SK-N-SH (cell line): ENCODE measurements at regions not wholly inside any gene's neighbourhood (a gene's known extent, or its start where the extent isn't known, plus 50 kb on each side); places are given as distances from the start of the nearest gene placed in this dataset.

Experiments used
- CTCF ChIA-PET: fragments of 300-600, 350-600 bp; formaldehyde crosslinking; extraction: SDS; loops from one replicate; lab custom pipeline; 2021; lab: Yijun Ruan, JAX
- POLR2A ChIA-PET: fragments of 350-600 bp; sonication (Branson Sonifier 250); formaldehyde crosslinking; extraction: SDS; loops from one replicate; lab custom pipeline; 2020; ENCODE audit warnings: antibody characterized with exemption, inconsistent platforms; lab: Yijun Ruan, JAX
- DNase-seq: peaks from one replicate; pipeline ENCODE4 v3.0.0; 2012
- H2AFZ ChIP-seq: fragments of 200-600 bp; sonication (generic); 2 replicates; pipeline ENCODE4 v1.8.1; 2016; ENCODE audit warnings: antibody characterized with exemption, mild to moderate bottlenecking, low read depth
- H3F3A ChIP-seq: fragments of 200-600 bp; sonication (generic); replicated peaks from 2 replicates; pipeline ENCODE3; 2016; ENCODE audit warnings: antibody characterized with exemption, mild to moderate bottlenecking; ENCODE audit not compliant: insufficient read depth
- H3K27ac ChIP-seq, 2 experiments: fragments of 200-500 bp in 1 of 2; fragments of 200-600 bp in 1 of 2; sonication (Bioruptor generic) in 1 of 2; sonication (generic), shearing (Covaris generic) in 1 of 2; 2 replicates each; pipeline versions ENCODE4 v1.5.1 to v1.6.1; 2014 to 2016; ENCODE audit warnings: low read depth in 2 of 2, inconsistent platforms in 1 of 2, low read length in 1 of 2, mild to moderate bottlenecking in 1 of 2, mixed read lengths in 1 of 2
- H3K27me3 ChIP-seq: fragments of 200-600 bp; sonication (generic), shearing (Covaris generic); 2 replicates; pipeline ENCODE4 v1.6.1; 2016; ENCODE audit warnings: mixed run types; ENCODE audit not compliant: insufficient read depth
- H3K36me3 ChIP-seq, 2 experiments: fragments of 200-500 bp in 1 of 2; fragments of 200-600 bp in 1 of 2; sonication (Bioruptor generic) in 1 of 2; sonication (generic) in 1 of 2; replicated peaks in 1 of 2; 2 replicates each; pipeline versions ENCODE3 to v1.5.1; 2014 to 2016; ENCODE audit warnings: low read length in 1 of 2, mild to moderate bottlenecking in 1 of 2; ENCODE audit not compliant: insufficient read depth in 2 of 2, control insufficient read depth in 1 of 2
- H3K4me1 ChIP-seq, 2 experiments: fragments of 200-500 bp in 1 of 2; fragments of 200-600 bp in 1 of 2; sonication (Bioruptor generic) in 1 of 2; sonication (generic), shearing (Covaris generic) in 1 of 2; 2 replicates each; pipeline versions ENCODE4 v1.5.1 to v1.6.1; 2014 to 2016; ENCODE audit warnings: low read depth in 1 of 2, low read length in 1 of 2, mixed run types in 1 of 2; ENCODE audit not compliant: insufficient read depth in 2 of 2, control insufficient read depth in 1 of 2
- H3K4me2 ChIP-seq: fragments of 200-600 bp; sonication (generic), shearing (Covaris generic); 2 replicates; pipeline ENCODE4 v1.6.1; 2017; ENCODE audit warnings: mixed run types
- H3K4me3 ChIP-seq, 2 experiments: fragments of 200-500 bp in 1 of 2; fragments of 200-600 bp in 1 of 2; sonication (Bioruptor generic) in 1 of 2; sonication (generic), shearing (Covaris generic) in 1 of 2; 2 replicates each; pipeline versions ENCODE4 v1.5.1 to v1.8.1; 2014 to 2016; ENCODE audit warnings: low read depth in 2 of 2, inconsistent platforms in 1 of 2, low read length in 1 of 2, mild to moderate bottlenecking in 1 of 2, mixed read lengths in 1 of 2, moderate library complexity in 1 of 2
- H3K79me2 ChIP-seq: fragments of 200-600 bp; sonication (generic); 2 replicates; pipeline ENCODE4 v1.8.1; 2017; ENCODE audit warnings: mild to moderate bottlenecking; ENCODE audit not compliant: insufficient read depth
- H3K9ac ChIP-seq: fragments of 200-600 bp; sonication (generic); 2 replicates; pipeline ENCODE4 v1.6.1; 2017; ENCODE audit warnings: mixed run types
- H3K9me2 ChIP-seq: fragments of 200-600 bp; sonication (generic); 2 replicates; pipeline ENCODE4 v1.6.1; 2017; ENCODE audit warnings: mixed run types
- H3K9me3 ChIP-seq: fragments of 200-600 bp; sonication (generic); 2 replicates; pipeline ENCODE4 v1.6.1; 2017; ENCODE audit warnings: mixed run types, mild to moderate bottlenecking, moderate library complexity
- H4K20me1 ChIP-seq: fragments of 200-600 bp; sonication (generic); 2 replicates; pipeline ENCODE4 v1.6.1; 2017; ENCODE audit warnings: mild to moderate bottlenecking, mixed run types; ENCODE audit not compliant: insufficient read depth
- EP300 ChIP-seq, 2 experiments: IDR thresholded peaks; 2 replicates each; pipeline versions ENCODE4 v1.4.0 to v1.6.1; 2012; ENCODE audit warnings: borderline replicate concordance in 1 of 2, low read depth in 1 of 2, low read length in 1 of 2
- EZH2phosphoT487 ChIP-seq: fragments of 200-600 bp; sonication (generic); IDR thresholded peaks from 2 replicates; pipeline ENCODE4 v1.6.1; 2017; ENCODE audit warnings: low read depth, mixed run types, mild to moderate bottlenecking, antibody characterized with exemption, moderate library complexity, borderline replicate concordance
- FOXJ3 ChIP-seq: sonication (generic); formaldehyde crosslinking; IDR thresholded peaks from 2 replicates; pipeline ENCODE4 v1.5.1; 2020; ENCODE audit warnings: mild to moderate bottlenecking, missing genetic modification reagents
- GATA2 ChIP-seq: sonication (generic); formaldehyde crosslinking; IDR thresholded peaks from 2 replicates; pipeline ENCODE4 v1.5.0; 2020; ENCODE audit warnings: mild to moderate bottlenecking, missing genetic modification reagents
- JUND ChIP-seq: IDR thresholded peaks from 2 replicates; pipeline ENCODE4 v1.4.0; 2012
- MEF2A ChIP-seq: IDR thresholded peaks from 2 replicates; pipeline ENCODE4 v1.4.0; 2012; ENCODE audit warnings: low read depth, borderline replicate concordance
- MXI1 ChIP-seq: IDR thresholded peaks from 2 replicates; pipeline ENCODE4 v1.6.1; 2012; ENCODE audit warnings: mild to moderate bottlenecking, low read depth, low read length, improper control_type of control experiment
- NFIC ChIP-seq: IDR thresholded peaks from 2 replicates; pipeline ENCODE4 v1.4.0; 2012; ENCODE audit warnings: borderline replicate concordance
- NRF1 ChIP-seq: IDR thresholded peaks from 2 replicates; pipeline ENCODE4 v1.6.1; 2012; ENCODE audit warnings: low read depth, mild to moderate bottlenecking, low read length
- POLR2AphosphoS5 ChIP-seq: IDR thresholded peaks from 2 replicates; pipeline ENCODE4 v1.6.1; 2012; ENCODE audit warnings: low read depth, low read length
- RAD21 ChIP-seq: IDR thresholded peaks from 2 replicates; pipeline ENCODE4 v1.6.1; 2012; ENCODE audit warnings: mild to moderate bottlenecking, low read length
- RCOR1 ChIP-seq: fragments of 150-350 bp; IDR thresholded peaks from 2 replicates; pipeline ENCODE4 v1.6.1; 2017; ENCODE audit warnings: antibody characterized with exemption, low read length
- RXRA ChIP-seq: IDR thresholded peaks from 2 replicates; pipeline ENCODE4 v1.4.0; 2012; ENCODE audit warnings: low read depth, mild to moderate bottlenecking, borderline replicate concordance
- TAF1 ChIP-seq: IDR thresholded peaks from 2 replicates; pipeline ENCODE4 v1.6.1; 2012; ENCODE audit warnings: low read depth, mild to moderate bottlenecking, low read length, moderate library complexity, borderline replicate concordance
- TCF12 ChIP-seq: IDR thresholded peaks from 2 replicates; pipeline ENCODE4 v1.4.0; 2012
- YY1 ChIP-seq: IDR thresholded peaks from 2 replicates; pipeline ENCODE4 v1.4.0; 2012; ENCODE audit warnings: low read depth, mild to moderate bottlenecking
- WGBS: methylation state at CpG from one replicate; pipeline ENCODE4 v1.1.6; 2017; ENCODE audit warnings: low lambda C conversion rate; 5-methylcytosine and 5-hydroxymethylcytosine counted together
- TF ChIP-seq, protein P1 (sequence below): fragments of 150-350 bp; IDR thresholded peaks from 2 replicates; pipeline ENCODE4 v1.6.1; 2017; ENCODE audit warnings: antibody characterized with exemption, low read length, low read depth, borderline replicate concordance
- TF ChIP-seq, protein P2 (sequence below): IDR thresholded peaks from 2 replicates; pipeline ENCODE4 v1.6.1; 2012; ENCODE audit warnings: mild to moderate bottlenecking, low read depth, low read length, moderate library complexity
- TF ChIP-seq, protein P3 (sequence below): IDR thresholded peaks from 2 replicates; pipeline ENCODE4 v1.4.0; 2012; ENCODE audit warnings: low read depth
- TF ChIP-seq, protein P4 (sequence below): IDR thresholded peaks from 2 replicates; pipeline ENCODE4 v1.4.0; 2012; ENCODE audit warnings: low read depth, borderline replicate concordance

DNA sequence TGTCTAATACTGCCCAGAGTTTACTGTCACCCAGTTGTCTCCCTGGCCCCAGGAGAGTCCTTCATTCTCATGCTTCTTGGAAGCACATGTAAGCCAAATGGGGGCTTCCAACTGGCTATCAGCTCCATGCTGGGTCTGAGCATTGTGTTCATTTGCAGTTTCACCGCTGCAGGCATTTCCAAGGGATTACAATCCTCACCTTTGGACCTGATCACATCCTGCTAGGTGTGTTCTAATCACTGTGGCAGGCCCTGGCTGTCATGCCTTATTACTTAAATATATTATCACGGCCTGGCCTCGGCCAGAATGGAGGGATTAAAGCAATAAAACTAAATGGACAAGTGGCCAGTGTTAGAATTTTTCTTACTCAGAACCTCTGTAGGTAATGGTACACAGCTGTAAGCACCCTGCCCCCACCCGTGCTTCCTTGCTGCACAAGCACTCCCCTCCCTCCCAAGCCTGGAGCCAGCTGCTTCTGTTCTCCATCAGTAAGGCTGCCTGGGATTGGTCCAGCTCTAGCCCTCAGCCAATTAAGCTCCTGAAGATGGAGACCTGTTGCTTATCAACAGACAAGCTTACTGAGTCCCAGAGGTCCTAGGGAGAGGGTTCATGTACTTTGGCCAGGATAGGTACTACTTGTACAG is 175.9 kb upstream of the RBM19 start:
- H3K36me3 ChIP-seq, result no peaks in the 10 kb centered on the region
- no peak overlapping the region for H2AFZ ChIP-seq
- no peaks in the 10 kb centered on the region for H3K4me1 ChIP-seq
- TF ChIP-seq RXRA, result no peak
- TF ChIP-seq, protein P1, sequence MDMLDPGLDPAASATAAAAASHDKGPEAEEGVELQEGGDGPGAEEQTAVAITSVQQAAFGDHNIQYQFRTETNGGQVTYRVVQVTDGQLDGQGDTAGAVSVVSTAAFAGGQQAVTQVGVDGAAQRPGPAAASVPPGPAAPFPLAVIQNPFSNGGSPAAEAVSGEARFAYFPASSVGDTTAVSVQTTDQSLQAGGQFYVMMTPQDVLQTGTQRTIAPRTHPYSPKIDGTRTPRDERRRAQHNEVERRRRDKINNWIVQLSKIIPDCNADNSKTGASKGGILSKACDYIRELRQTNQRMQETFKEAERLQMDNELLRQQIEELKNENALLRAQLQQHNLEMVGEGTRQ, result no peak
- TF ChIP-seq TAF1, result no peak
- no peak for TF ChIP-seq MEF2A
- TF ChIP-seq YY1, result no peak
- no peak for TF ChIP-seq MXI1
- TF ChIP-seq GATA2 (CRISPR knock-in tag), result no peak
- TF ChIP-seq NRF1, result no peak
- TF ChIP-seq, protein P2, sequence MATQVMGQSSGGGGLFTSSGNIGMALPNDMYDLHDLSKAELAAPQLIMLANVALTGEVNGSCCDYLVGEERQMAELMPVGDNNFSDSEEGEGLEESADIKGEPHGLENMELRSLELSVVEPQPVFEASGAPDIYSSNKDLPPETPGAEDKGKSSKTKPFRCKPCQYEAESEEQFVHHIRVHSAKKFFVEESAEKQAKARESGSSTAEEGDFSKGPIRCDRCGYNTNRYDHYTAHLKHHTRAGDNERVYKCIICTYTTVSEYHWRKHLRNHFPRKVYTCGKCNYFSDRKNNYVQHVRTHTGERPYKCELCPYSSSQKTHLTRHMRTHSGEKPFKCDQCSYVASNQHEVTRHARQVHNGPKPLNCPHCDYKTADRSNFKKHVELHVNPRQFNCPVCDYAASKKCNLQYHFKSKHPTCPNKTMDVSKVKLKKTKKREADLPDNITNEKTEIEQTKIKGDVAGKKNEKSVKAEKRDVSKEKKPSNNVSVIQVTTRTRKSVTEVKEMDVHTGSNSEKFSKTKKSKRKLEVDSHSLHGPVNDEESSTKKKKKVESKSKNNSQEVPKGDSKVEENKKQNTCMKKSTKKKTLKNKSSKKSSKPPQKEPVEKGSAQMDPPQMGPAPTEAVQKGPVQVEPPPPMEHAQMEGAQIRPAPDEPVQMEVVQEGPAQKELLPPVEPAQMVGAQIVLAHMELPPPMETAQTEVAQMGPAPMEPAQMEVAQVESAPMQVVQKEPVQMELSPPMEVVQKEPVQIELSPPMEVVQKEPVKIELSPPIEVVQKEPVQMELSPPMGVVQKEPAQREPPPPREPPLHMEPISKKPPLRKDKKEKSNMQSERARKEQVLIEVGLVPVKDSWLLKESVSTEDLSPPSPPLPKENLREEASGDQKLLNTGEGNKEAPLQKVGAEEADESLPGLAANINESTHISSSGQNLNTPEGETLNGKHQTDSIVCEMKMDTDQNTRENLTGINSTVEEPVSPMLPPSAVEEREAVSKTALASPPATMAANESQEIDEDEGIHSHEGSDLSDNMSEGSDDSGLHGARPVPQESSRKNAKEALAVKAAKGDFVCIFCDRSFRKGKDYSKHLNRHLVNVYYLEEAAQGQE, result no peak
- TF ChIP-seq RCOR1, result no peak
- TF ChIP-seq TCF12, result no peak
- no peak for TF ChIP-seq JUND
- no peak for TF ChIP-seq NFIC
- TF ChIP-seq, protein P3, sequence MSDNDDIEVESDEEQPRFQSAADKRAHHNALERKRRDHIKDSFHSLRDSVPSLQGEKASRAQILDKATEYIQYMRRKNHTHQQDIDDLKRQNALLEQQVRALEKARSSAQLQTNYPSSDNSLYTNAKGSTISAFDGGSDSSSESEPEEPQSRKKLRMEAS, result no peak
- TF ChIP-seq, protein P4, sequence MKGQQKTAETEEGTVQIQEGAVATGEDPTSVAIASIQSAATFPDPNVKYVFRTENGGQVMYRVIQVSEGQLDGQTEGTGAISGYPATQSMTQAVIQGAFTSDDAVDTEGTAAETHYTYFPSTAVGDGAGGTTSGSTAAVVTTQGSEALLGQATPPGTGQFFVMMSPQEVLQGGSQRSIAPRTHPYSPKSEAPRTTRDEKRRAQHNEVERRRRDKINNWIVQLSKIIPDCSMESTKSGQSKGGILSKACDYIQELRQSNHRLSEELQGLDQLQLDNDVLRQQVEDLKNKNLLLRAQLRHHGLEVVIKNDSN, result no peak
- no peak for TF ChIP-seq FOXJ3 (CRISPR knock-in tag)
- no peak for TF ChIP-seq EP300 (IDR thresholded peaks at IDR 0.05; ENCODE audit: borderline replicate concordance in 1 of 2, low read depth in 1 of 2, low read length in 1 of 2)
- no peak for TF ChIP-seq RAD21
- no peak for TF ChIP-seq EZH2phosphoT487
- no peak for TF ChIP-seq POLR2AphosphoS5
- H3K27ac ChIP-seq, result no peak overlapping the region
- H4K20me1 ChIP-seq, result no peaks in the 10 kb centered on the region
- H3K4me3 ChIP-seq, result no peak overlapping the region
- H3K4me2 ChIP-seq, result no peak overlapping the region
- ChIA-PET CTCF (interaction anchor here (1.3 to 1.8 kb wide), 2 partner anchors 12 to 24 kb away, joined by 4 read pairs; no protein-coding TSS in a partner anchor), POLR2A (no interaction called here)
- H3F3A ChIP-seq, result no peaks in the 10 kb centered on the region
- no peak overlapping the region for H3K9ac ChIP-seq
- no peaks in the 10 kb centered on the region for H3K9me3 ChIP-seq
- H3K27me3 ChIP-seq, result no peaks in the 10 kb centered on the region
- H3K79me2 ChIP-seq, result no peaks in the 10 kb centered on the region
- 0% methylated on average over 4 of the region's 4 CpGs for WGBS
- DNase-seq, result no peak
- no peaks in the 10 kb centered on the region for H3K9me2 ChIP-seq
